Muscle layer of colon (tissue), 2 donors: ENCODE measurements at regions not wholly inside any gene's neighbourhood (a gene's known extent, or its start where the extent isn't known, plus 50 kb on each side); places are given as distances from the start of the nearest gene placed in this dataset.

Experiments
- H3K27ac ChIP-seq: one replicate; pipeline ENCODE4 v1.7.0; 2013; ENCODE audit warnings: low read depth, mild to moderate bottlenecking, low read length, moderate library complexity
- H3K27me3 ChIP-seq, 2 donors: one replicate each; pipeline ENCODE4 v1.7.0; 2013; ENCODE audit warnings: low read length in 2 of 2, mild to moderate bottlenecking in 2 of 2; ENCODE audit not compliant: insufficient read depth in 2 of 2, control insufficient read depth in 1 of 2
- H3K36me3 ChIP-seq: one replicate; pipeline ENCODE4 v1.7.0; 2013; ENCODE audit warnings: mild to moderate bottlenecking, low read length; ENCODE audit not compliant: insufficient read depth
- H3K4me1 ChIP-seq: one replicate; pipeline ENCODE4 v1.7.0; 2013; ENCODE audit warnings: mild to moderate bottlenecking, low read length; ENCODE audit not compliant: insufficient read depth
- H3K4me3 ChIP-seq, 2 donors: one replicate each; pipeline ENCODE4 v1.7.0; 2013; ENCODE audit warnings: low read length in 2 of 2, low read depth in 1 of 2, mild to moderate bottlenecking in 1 of 2, moderate library complexity in 1 of 2
- H3K9ac ChIP-seq: one replicate; pipeline ENCODE4 v1.7.0; 2013; ENCODE audit warnings: low read length
- H3K9me3 ChIP-seq: one replicate; pipeline ENCODE4 v1.7.0; 2013; ENCODE audit warnings: mild to moderate bottlenecking, low read length
- donor health status: abdominal sarcoma.
- donor health status: Adenocarcinoma of cecum.

- Histone ChIP-seq H3K9ac (no peak overlapping the region), H3K36me3 (no peaks in the 10 kb centered on the region), H3K9me3 (no peaks in the 10 kb centered on the region), H3K27me3 (no peaks in the 10 kb centered on the region), H3K4me1 (no peaks in the 10 kb centered on the region), H3K27ac (no peak overlapping the region), H3K4me3 (no peak overlapping the region)
Observed at GRCh38 chr4:81647388-81647787, 175.7 kb upstream of the RASGEF1B start.

- H3K36me3 ChIP-seq, result no peaks in the 10 kb centered on the region
- no peak overlapping the region for H3K27ac ChIP-seq
- H3K9ac ChIP-seq, result no peak overlapping the region
- no peaks in the 10 kb centered on the region for H3K27me3 ChIP-seq
- H3K4me1 ChIP-seq, result no peaks in the 10 kb centered on the region
- H3K9me3 ChIP-seq, result no peaks in the 10 kb centered on the region
- no peak overlapping the region for H3K4me3 ChIP-seq
Observed at GRCh38 chr4:81642543-81642942, 170.8 kb upstream of the RASGEF1B start.

- Histone ChIP-seq H3K4me3 (no peak overlapping the region), H3K27ac (no peak overlapping the region), H3K4me1 (no peaks in the 10 kb centered on the region), H3K9me3 (no peaks in the 10 kb centered on the region), H3K27me3 (no peaks in the 10 kb centered on the region), H3K9ac (no peak overlapping the region), H3K36me3 (no peaks in the 10 kb centered on the region)
Observed at GRCh38 chr4:81639248-81639647, 167.5 kb upstream of the RASGEF1B start.

GRCh38 chr4:81638698-81639097 lies 167.0 kb upstream of the RASGEF1B start:
- Histone ChIP-seq H3K27me3 (no peaks in the 10 kb centered on the region), H3K27ac (no peak overlapping the region), H3K4me3 (no peak overlapping the region), H3K36me3 (no peaks in the 10 kb centered on the region), H3K9ac (no peak overlapping the region), H3K9me3 (no peaks in the 10 kb centered on the region), H3K4me1 (no peaks in the 10 kb centered on the region)

GRCh38 chr4:81635739-81636138 lies 164.0 kb upstream of the RASGEF1B start:
- Histone ChIP-seq H3K9me3 (no peaks in the 10 kb centered on the region), H3K27me3 (no peaks in the 10 kb centered on the region), H3K27ac (no peak overlapping the region), H3K36me3 (no peaks in the 10 kb centered on the region), H3K4me1 (peaks cover 6% of the 10 kb centered on the region), H3K9ac (no peak overlapping the region), H3K4me3 (no peak overlapping the region)

DNA sequence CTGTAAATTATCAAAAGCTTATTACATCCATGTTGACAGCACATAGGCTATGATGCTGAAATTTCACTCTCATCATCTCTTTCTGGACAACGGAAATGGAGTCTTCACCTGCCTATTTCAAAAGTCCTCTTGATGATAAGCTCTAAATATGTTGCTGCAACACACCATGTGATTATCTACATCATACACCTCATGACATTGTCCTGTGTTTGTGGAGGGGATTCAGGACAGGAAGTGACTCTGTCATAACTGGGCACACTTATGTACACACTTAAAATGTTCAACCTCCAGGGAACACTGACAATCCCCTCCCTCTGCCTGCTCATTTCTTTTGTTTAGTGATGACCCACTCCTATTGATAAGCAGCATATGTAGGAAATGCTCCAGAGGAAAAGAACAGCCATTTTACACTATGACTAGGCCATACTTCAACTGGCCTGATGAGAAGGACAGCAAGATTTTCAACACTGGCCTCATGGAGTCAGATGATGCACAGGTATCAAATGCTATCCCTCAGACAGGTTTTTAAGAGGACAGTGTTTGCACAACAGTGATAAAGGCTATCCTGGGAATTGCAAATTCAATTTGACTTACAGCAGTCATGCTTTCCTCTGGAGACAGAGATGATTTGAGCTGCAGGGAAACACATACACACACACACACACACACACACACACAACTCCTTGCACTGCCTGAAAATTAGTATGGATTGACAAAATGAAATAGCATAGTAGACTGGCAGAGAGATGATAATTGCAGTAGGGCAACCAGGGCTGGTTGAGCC lies 163.3 kb upstream of the RASGEF1B start:
- Histone ChIP-seq H3K4me3 (no peak overlapping the region), H3K9me3 (no peaks in the 10 kb centered on the region), H3K9ac (no peak overlapping the region), H3K36me3 (no peaks in the 10 kb centered on the region), H3K27ac (no peak overlapping the region), H3K27me3 (no peaks in the 10 kb centered on the region), H3K4me1 (peaks cover 6% of the 10 kb centered on the region)

GRCh38 chr4:81634165-81634564 lies 162.5 kb upstream of the RASGEF1B start:
- Histone ChIP-seq H3K27ac (no peak overlapping the region), H3K4me3 (no peak overlapping the region)

GRCh38 chr4:81632581-81633299 lies 161.0 kb upstream of the RASGEF1B start:
- Histone ChIP-seq H3K27me3 (no peaks in the 10 kb centered on the region), H3K36me3 (no peaks in the 10 kb centered on the region), H3K4me3 (no peak overlapping the region), H3K27ac (no peak overlapping the region), H3K9me3 (no peaks in the 10 kb centered on the region), H3K9ac (no peak overlapping the region), H3K4me1 (peaks cover 6% of the 10 kb centered on the region)

More at GRCh38 chr4:81634165-81634564, 162.5 kb upstream of the RASGEF1B start:
- Histone ChIP-seq H3K27me3 (no peaks in the 10 kb centered on the region), H3K36me3 (no peaks in the 10 kb centered on the region), H3K4me1 (peaks cover 6% of the 10 kb centered on the region), H3K9ac (no peak overlapping the region), H3K9me3 (no peaks in the 10 kb centered on the region)

GRCh38 chr4:81631958-81632441 lies 160.3 kb upstream of the RASGEF1B start:
- Histone ChIP-seq H3K27ac (no peak overlapping the region), H3K36me3 (no peaks in the 10 kb centered on the region), H3K4me1 (peaks cover 6% of the 10 kb centered on the region), H3K27me3 (no peaks in the 10 kb centered on the region), H3K9ac (no peak overlapping the region), H3K4me3 (no peak overlapping the region), H3K9me3 (no peaks in the 10 kb centered on the region)

DNA sequence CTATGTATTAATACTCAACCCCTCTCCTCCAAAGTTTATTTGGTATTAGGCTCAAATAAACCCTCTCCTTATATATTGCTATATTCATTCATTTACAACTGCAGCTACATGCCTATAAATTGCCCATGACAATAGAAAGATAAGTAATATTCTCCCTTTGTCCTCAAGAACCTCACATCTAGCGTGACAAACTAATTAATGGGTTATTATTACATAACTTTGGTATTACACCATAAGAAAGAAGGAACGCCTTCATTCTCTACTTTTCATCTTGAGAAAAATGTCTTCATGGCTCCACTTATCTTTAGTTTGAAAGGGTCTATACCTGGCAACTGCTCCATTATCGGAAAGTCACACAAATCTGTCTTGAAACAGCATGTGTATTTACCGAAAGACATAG lies 157.7 kb upstream of the RASGEF1B start:
- Histone ChIP-seq H3K9ac (no peak overlapping the region), H3K27me3 (no peaks in the 10 kb centered on the region), H3K4me3 (no peak overlapping the region), H3K9me3 (no peaks in the 10 kb centered on the region), H3K27ac (no peak overlapping the region), H3K4me1 (peaks cover 6% of the 10 kb centered on the region), H3K36me3 (no peaks in the 10 kb centered on the region)

GRCh38 chr4:81628489-81628888 lies 156.8 kb upstream of the RASGEF1B start:
- H3K4me3 ChIP-seq, result no peak overlapping the region
- no peaks in the 10 kb centered on the region for H3K9me3 ChIP-seq
- H3K4me1 ChIP-seq, result peaks cover 6% of the 10 kb centered on the region
- H3K36me3 ChIP-seq, result no peaks in the 10 kb centered on the region
- H3K27me3 ChIP-seq, result no peaks in the 10 kb centered on the region
- H3K27ac ChIP-seq, result no peak overlapping the region
- no peak overlapping the region for H3K9ac ChIP-seq
